ENCODE measurements at regions not wholly inside any gene's neighbourhood (a gene's known extent, or its start where the extent isn't known, plus 50 kb on each side); places are given as distances from the start of the nearest gene placed in this dataset.
"Not testable (repeated sequence)": the region's sequence is repeated elsewhere in the genome, so short reads cannot be mapped to it uniquely, and the experiment has no call there.

GRCh38 chr6:11380549-11380948, 148.1 kb upstream of the NEDD9 start:
- DNase-seq: no peak

- DNase-seq: no peak
Measured at GRCh38 chr6:11379805-11380204, 147.3 kb upstream of the NEDD9 start.

- no peak for DNase-seq
Measured at GRCh38 chr6:11378639-11379038, 146.2 kb upstream of the NEDD9 start.

- peak in 1 of 2 experiments; percentile 22 for DNase-seq
Measured at GRCh38 chr6:11374036-11375010, 141.9 kb upstream of the NEDD9 start.

DNA sequence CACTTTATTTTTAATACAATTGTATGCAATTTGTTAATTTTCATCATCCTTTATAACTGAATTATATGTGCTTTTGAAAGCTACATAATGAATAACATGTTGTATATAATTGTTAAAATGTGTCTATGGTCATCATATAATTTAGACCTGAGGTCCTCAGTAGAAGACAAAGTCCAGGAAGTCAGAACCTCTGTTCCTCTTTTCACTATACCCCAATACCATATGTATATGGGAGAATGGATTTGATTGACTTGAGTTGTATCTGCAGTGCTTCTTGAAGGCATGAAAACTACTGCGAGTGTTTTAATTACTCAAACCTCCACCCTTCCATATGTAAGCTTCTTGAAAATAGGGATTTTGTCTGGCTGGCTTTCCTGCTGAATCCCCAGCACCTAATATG, 140.7 kb upstream of the NEDD9 start:
- DNase-seq: no peak

DNA sequence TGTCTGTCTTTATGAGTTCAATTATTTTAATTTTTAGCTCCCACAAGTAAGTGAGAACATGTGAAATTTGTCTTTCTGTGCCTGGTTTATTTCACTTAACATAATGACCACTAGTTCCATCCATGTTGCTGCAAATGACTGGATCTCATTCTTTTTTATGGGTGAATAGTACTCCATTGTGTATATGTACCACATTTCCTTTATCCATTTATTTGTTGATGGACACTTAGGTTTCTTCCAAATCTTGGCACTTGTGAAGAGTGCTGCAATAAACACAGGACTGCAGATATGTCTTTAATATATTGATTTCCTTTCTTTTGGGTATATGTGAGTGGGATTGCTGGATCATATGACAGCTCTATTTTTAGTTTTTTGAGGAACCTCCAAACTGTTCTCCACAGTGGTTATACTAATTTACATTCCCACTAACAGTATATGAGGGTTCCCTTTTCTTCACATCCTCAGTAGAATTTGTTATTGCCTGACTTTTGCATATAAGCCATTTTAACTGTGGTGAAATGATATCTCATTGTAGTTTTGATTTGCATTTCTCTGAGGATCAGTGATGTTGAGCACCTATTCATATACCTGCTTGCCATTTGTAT, 139.8 kb upstream of the NEDD9 start:
- DNase-seq: not testable (repeated sequence)

GRCh38 chr6:11370191-11371018, 137.9 kb upstream of the NEDD9 start:
- no peak for DNase-seq

DNA sequence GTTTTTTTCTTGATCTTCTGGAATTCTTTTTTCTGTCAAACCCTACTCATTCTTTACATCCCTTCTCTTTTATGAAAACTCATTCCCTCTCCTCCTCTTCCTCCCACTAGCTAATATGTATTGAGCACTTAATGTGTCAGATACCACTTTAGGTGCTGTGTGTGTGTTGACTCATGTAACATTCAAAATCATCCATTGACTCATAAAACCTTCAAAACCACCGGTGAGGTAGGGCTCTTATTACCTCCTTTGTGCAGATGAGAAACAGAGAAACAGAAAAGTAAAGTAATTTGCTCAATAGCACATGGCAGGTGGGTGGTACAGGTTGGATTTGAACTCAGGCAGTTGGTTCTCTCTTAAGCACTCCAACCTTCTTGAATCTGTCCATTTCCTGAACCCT, 136.3 kb upstream of the NEDD9 start:
- DNase-seq: no peak

GRCh38 chr6:11368264-11368663, 135.8 kb upstream of the NEDD9 start:
- DNase-seq: no peak

DNA sequence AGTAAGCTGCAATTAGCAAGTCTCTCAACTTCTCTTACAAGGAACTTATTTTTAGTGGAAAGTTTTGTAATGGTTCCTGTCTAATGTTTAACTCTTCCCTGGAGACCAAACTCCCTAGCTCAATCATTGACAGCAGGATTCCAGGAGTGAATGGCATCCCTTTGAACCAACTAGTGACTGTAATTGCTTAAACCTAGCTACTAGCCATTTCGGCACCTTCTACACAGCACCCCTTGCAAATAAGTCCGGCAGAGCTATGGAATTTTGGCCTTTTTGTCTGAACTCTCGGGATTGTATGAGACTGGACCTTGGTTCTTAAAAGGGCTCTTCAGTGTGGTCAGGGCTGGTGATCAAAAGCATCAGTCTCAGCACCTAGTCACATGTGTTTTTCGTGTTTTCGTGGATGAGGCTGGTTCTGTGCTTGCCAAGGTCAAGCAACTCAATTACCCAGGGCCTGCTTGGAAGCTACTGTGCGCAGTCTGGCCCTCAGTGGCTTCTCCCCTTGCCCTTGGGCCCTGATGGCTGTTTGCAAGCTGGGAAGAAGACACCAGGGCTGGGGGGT, 135.3 kb upstream of the NEDD9 start:
- no peak for DNase-seq

- no peak for DNase-seq
Measured at GRCh38 chr6:11366934-11367637, 134.6 kb upstream of the NEDD9 start.

GRCh38 chr6:11366183-11366933, 133.9 kb upstream of the NEDD9 start:
- no peak for DNase-seq

DNA sequence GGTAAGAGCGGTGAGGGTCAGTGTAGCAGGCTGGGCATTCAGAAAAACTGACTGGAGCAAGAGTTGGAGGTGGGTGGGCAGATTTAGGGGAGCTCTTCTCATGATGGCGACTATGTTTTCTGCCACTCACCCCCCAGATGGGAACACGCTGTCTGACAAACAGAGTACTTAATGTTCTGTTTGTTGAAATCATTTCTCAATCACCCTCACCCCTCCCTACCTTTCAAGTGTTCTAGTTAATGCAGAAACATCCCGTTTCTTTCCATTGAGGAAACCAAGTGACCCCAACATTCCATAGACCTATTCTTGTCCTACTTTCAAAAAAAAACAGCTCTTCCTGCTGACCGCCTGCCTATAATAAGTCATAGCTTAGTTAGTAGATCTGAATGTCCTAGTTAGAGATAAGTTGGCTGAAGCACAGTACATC, 132.5 kb upstream of the NEDD9 start:
- no peak for DNase-seq

DNA sequence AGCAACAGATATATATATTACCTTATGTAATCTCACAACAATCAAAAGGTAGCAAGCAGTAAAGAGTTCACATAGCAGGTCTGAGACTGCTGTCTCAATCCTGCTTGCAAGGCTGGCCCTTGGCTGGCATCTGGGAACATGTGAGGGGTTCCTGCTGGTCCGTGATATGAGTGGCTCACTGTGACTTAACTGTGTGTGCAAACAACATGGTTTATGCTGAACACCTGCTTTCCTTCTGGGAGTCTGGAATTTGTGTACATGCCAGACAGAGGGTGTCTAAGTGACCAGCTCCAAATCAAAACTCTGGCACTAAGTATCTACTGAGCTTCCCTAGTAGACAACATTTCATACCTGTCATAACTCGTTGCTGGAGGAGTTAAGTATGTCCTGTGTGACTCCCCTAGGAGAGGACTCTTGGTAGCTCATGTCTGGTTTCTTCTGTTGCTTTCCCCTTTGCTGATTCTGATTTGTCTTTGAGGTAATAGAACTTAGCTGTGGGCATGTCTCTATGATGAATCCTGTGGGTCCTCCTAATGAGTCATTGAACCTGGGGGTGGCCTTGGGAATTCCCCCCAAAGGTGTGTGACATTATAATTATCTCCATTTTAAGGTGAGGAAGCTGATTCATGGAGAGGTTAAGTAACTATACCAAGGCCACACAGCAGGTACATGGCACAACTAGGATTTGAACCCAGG, 131.6 kb upstream of the NEDD9 start:
- DNase-seq: no peak

GRCh38 chr6:11362564-11362963, 130.1 kb upstream of the NEDD9 start:
- DNase-seq: no peak

- no peak for DNase-seq
Measured at GRCh38 chr6:11358904-11359830, 126.7 kb upstream of the NEDD9 start.

DNA sequence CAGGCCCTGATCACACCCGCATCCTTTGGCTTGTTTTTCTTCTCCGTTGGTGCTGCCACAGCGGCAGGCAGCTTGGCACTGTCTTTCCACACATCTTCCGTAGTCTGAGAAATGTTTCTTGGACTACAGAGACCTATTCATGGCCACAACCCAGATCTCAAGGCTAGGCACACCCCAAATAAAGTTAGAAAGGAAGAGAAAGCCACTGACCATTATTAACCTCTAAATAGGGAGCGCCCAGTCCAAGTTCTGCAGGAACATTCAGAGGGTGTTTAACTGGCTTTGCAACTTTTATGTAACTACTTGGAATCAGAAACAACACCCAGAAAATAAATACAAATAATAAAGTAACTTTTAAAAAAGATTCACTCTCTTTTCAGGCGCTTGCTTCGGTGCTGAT, 124.8 kb upstream of the NEDD9 start:
- DNase-seq: no peak

DNA sequence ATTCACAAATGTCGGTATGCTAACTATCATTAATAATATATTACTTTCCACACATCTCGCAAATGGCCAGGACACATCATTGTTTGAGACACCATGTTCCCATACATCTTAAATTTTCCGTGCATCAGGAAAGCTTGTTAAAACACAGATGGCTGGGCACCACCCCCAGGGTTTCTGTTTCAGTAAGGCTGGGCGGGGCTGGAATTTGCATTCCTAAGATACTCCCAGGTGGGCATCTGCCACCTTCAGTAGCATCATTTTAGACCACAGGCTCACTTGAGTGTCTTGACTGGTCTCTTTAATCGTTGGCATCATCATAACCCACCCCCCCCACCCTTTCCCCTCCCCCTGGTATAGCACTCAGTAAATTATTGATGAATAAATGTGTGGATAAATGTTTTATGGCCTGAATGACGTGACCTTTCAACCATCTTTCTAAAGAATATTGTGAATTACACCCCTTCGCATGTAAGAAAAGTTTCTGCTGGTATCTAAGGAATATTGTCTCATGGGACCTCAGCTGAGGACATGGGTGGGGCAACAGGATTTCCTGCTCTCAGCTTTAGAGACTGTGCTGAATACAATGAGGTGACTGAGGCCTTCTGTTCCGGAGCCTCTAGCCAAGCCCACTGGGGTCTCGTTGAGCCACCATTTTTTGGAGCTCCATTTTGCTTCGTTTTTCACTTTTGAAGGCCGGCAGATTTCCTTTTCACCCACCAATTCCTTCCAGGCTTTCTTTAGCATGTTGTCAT, 124.1 kb upstream of the NEDD9 start:
- no peak for DNase-seq

GRCh38 chr6:11353921-11354389, 121.5 kb upstream of the NEDD9 start:
- no peak for DNase-seq
